ENCODE measurements at regions not wholly inside any gene's neighbourhood (a gene's known extent, or its start where the extent isn't known, plus 50 kb on each side); places are given as distances from the start of the nearest gene placed in this dataset.
"Not testable (repeated sequence)": the region's sequence is repeated elsewhere in the genome, so short reads cannot be mapped to it uniquely, and the experiment has no call there.

DNA sequence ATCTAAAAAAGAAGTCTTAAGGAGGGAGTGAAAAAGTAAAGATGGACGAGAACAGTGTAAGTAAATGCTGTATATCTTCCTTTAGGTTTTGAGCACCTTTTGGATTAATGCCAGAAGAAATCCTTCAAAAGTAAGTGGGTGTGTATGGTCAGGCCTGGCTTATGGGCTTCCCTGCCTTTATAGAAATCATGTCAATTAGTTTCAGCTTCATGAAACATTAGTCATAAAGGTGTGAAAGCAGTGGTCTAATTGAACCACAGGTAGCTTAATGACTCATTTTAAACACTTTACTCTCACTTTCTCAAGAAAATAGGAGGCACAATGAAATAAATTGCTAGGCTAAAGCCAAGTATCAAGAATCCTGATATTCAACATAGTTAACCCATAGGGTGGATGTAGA lies 467.4 kb upstream of the DPPA4 start:
- DNase-seq (ENCODE audit: low spot score): no peak

- DNase-seq (ENCODE audit: low spot score): peak; percentile 56
Measured at GRCh38 chr3:109806929-109807328, 469.6 kb upstream of the DPPA4 start.

DNA sequence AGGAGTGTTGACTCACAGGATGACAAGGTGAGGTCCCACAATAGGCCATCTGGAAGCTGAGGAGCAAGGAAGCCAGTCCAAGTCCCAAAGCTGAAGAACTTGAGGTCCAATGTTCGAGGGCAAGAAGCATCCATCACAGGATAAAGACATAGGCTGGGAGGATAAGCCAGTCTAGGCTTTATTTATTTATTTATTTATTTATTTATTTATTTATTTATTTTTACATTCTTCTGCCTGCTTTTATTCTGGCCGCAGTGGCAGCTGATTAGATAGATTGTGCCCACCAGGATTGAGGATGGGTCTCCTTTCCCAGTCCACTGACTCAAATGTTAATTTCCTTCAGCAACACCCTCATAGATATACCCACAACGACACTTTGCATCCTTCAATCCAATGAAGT lies 472.2 kb upstream of the DPPA4 start:
- DNase-seq (ENCODE audit: low spot score): no peak

- no peak for DNase-seq (ENCODE audit: low spot score)
Measured at GRCh38 chr3:109818081-109818480, 480.7 kb upstream of the DPPA4 start.

GRCh38 chr3:109819734-109820133 lies 482.4 kb upstream of the DPPA4 start:
- DNase-seq (ENCODE audit: low spot score): no peak

DNA sequence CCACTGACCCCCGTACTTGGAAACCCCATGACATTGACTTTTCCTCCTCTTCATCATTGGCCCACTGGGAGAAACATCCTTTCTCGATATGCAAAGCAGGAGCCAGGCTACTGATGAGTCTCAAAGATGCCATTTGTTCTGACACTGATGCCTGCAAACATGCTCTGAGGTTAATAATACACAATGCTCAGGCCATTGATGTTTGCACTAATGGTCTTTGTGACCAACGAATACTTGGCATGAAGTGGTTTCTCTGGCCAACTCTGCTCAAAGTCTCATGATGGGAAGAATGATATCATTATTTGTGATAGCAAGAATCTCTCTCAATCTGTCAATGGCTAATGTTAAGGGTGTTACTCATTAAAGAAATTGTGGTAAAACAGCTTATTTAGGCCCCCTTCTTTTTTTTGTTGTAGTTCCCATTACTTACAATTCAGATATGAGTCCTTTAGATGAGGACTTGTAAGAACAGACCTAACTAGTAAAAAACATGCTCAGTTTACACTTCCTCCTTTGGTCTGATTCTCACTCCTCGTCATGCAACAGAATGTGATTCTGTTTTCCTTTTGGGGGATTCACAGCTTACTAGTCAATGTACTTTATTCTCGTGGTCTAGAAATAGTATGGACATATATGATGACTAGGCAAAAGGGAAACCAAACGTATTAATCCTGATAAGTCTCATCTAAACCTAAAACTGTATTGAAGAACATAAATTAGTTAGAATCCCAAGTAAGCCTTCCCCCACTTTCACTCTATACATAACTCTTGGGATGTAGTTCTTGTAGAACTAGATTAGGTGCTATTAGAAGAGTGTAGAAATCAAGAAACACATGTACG lies 488.8 kb upstream of the DPPA4 start:
- no peak for DNase-seq (ENCODE audit: low spot score)

- DNase-seq (ENCODE audit: low spot score): no peak
Measured at GRCh38 chr3:109831403-109831802, 494.1 kb upstream of the DPPA4 start.

- DNase-seq (ENCODE audit: low spot score): no peak
Measured at GRCh38 chr3:109835958-109836357, 498.6 kb upstream of the DPPA4 start.

DNA sequence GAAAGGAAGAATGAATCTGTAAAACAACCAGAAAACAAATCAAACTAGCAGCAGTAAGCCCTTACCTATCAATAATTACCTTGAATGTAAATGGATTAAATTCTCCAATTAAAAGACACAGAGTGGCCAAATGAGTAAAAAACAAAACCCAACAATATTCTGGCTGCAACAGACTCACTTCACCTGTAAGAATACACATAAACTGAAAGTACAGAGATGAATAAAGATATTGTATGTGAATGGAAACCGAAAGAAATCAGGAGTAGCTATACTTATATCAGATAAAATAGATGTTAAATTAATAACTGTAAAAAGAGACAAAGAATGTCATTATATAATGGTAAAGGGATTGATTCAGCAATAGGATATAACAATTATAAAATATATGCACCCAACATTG lies 514.5 kb upstream of the DPPA4 start:
- DNase-seq (ENCODE audit: low spot score): no peak

DNA sequence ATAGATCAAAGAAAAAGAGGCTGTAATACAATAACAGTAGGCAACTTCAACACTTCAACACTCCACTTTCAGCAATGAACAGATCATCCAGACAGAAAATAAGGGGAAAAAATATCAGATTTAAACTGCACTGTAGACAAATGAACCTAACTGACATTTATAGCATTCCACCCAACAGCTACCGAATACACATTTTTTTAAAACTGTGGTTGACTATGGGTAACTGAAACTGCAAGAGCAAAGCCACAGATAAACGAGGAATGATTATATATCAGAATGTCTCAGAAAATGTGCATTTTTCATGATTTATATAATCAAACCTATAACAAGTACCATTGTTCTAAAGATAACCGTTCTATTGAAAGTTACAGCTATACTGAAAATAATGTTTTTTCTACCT lies 514.9 kb upstream of the DPPA4 start:
- DNase-seq (ENCODE audit: low spot score): no peak

GRCh38 chr3:109853077-109853731 lies 515.9 kb upstream of the DPPA4 start:
- DNase-seq (ENCODE audit: low spot score): no peak

- DNase-seq (ENCODE audit: low spot score): no peak
Measured at GRCh38 chr3:109863701-109864100, 526.4 kb upstream of the DPPA4 start.

GRCh38 chr3:109864452-109864851 lies 527.1 kb upstream of the DPPA4 start:
- no peak for DNase-seq (ENCODE audit: low spot score)

GRCh38 chr3:109869586-109869985 lies 532.2 kb upstream of the DPPA4 start:
- DNase-seq (ENCODE audit: low spot score): no peak

DNA sequence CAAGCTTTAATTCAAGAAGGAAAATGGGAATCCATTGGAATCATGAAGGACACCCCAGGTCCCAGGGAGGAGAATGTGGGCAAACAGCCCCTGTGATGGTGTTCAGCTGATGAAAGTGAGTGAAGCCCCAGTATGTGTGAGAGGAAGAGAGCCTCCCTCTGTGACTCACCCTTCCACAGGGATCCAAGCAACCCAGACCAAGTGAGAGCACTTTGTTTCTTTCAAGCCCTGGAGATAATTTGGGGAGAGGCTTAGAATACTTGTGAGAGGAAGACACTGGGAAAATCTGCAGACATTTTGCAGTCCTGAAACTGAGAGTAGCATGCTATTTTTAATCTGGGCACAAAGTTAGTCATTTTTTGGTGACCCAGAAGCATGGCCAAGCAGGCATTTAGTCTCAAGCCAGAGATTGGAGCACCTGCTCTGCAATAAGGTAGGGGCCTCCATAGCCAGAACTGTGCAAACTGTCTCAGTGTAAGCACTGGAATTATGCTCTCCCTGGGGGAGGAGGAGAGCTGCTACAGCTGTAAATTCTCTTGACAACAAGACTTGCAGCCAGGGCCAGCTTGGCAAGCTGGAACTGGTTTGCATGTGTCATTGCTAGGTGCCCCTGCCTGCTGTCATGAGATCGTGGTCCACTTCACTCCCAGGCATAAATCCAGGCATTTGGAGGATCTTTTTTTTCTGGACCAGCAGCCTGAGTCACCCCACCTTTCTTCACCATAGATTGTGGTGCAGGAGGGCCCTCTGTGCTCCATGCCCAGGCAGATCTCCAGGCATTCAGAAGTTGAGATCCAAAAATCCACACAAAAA lies 537.8 kb upstream of the DPPA4 start:
- DNase-seq (ENCODE audit: low spot score): no peak

- DNase-seq (ENCODE audit: low spot score): not testable (repeated sequence)
Measured at GRCh38 chr3:109877616-109878015, 540.3 kb upstream of the DPPA4 start.

DNA sequence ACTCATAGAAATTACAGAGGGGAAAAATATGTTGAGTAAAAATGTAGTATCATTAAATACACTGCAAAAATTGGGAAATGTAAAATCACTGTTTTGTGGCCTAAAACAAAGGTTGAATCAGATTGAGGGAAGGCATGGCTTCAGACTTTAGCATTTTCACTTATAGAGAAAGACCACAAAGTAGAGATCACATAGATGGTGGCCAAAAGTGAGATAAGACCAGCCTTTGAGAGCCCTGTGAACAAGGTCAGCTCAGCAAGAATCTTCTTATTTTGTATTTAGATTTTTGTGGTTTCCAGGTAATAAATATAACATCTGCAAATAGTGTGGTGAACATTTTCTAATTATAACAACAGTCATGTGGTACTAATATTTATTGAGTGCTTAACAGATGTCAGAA lies 544.8 kb upstream of the DPPA4 start:
- no peak for DNase-seq (ENCODE audit: low spot score)

- no peak for DNase-seq (ENCODE audit: low spot score)
Measured at GRCh38 chr3:109887293-109887692, 549.9 kb upstream of the DPPA4 start.

DNA sequence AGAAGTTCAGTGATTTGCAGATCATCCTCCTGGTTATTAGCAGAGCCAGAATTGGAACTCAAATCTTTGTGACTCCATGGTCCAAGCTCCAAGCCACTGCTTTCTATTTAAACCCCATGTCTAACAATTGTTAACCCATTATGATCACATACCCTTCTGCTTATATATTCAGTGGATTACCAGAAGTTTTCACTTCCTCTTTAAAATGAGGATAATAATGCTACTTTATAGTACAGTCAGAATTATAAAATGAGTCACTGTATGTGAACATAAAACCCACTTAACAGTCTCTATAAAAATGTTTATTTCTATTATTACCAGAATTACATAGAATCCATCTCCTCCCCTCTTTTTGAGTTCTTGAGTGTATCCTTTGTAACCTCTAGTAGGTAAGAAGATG lies 550.7 kb upstream of the DPPA4 start:
- DNase-seq (ENCODE audit: low spot score): no peak

DNA sequence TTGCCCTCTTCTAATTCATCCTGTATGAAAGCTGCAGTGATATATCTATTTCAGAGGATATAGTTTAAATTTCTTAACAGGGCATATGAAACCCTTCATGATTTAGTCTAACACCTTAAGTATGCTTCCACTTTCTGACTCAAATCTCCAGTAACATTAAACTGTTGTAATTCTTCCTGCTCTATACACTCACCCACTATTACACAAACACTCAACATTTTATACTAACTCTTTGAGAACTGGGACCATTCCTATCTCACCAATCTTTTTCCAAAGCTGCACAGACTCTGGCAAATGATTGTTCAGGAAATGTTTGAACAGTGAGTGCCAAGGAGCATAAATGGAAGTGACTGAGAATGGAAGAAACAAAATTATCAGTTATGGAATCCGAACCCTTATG lies 560.4 kb upstream of the DPPA4 start:
- DNase-seq (ENCODE audit: low spot score): no peak

DNA sequence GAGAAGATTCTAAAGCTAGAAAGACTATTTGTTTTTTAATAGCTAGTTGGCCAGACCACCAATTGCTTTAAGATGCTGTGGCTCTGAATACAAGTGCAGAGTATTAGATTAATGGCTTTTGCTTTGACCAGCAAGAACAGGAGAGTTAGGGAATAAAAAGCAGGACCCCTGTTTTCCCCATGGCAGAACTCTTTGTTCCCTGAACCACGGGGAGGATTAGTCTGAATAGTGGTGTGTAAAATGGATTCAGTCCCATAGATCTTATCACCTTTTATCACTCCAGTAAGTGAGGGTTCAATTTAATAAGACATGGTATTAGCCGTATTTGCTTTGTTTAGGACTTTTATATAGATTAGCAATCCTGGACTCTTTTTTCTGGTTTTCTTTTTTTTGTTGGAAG lies 562.6 kb upstream of the DPPA4 start:
- DNase-seq (ENCODE audit: low spot score): no peak

GRCh38 chr3:109900783-109901182 lies 563.4 kb upstream of the DPPA4 start:
- DNase-seq (ENCODE audit: low spot score): no peak

DNA sequence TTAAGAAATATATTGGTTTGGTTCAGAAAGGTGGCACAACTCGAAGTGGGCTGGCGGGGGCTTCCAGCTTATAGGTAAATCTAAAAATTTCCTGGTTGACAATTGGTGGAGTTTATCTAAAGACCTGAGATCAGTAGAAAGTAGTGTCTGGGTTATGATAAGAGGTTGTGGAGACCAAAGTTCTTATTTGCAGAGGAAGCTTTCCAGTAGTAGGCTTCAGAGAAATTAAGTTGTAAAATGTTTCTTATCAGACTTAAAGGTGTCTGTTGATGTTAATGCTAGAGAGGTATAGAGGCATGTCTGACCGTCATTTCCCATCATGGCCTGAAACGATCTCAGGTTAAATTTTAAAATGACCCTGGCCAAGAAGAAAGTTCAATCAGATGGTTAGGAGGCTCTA lies 565.2 kb upstream of the DPPA4 start:
- DNase-seq (ENCODE audit: low spot score): no peak

Data from kidney capillary endothelial cell (primary cell).